Erythroblast (primary cell): ENCODE measurements at regions not wholly inside any gene's neighbourhood (a gene's known extent, or its start where the extent isn't known, plus 50 kb on each side); places are given as distances from the start of the nearest gene placed in this dataset.

Experiments used
- DNase-seq, 2 experiments: peaks; one replicate each; lab custom pipeline; 2025; lab: John Stamatoyannopoulos, UW
- GATA1 ChIP-seq: IDR thresholded peaks from 2 replicates; pipeline ENCODE4 v1.6.1; 2011; ENCODE audit warnings: low read depth, mild to moderate bottlenecking, control low read depth, low read length, moderate library complexity
- POLR2A ChIP-seq: IDR thresholded peaks from 2 replicates; pipeline ENCODE4 v1.6.1; 2011; ENCODE audit warnings: mild to moderate bottlenecking, low read length

DNA sequence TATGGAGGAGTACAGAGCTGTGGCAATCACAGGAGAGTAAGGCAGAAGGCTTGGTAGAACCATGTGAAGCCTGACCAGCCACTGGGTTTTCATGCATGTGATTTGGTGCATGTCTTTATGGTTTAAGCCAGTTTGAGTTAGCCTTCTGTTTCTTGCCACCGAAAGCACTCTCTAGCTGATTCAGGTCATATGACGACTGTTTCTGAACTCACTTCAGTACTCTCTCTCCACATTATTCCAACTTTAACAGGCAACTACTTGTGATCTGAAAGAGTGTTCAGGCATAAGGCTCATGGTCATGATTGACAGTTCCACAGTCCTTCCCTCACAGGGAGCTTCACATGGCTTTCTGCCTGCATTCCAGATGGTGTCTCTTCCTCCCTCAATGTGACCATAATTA lies 63.3 kb upstream of the TAB2 start:
- no peak for DNase-seq

DNA sequence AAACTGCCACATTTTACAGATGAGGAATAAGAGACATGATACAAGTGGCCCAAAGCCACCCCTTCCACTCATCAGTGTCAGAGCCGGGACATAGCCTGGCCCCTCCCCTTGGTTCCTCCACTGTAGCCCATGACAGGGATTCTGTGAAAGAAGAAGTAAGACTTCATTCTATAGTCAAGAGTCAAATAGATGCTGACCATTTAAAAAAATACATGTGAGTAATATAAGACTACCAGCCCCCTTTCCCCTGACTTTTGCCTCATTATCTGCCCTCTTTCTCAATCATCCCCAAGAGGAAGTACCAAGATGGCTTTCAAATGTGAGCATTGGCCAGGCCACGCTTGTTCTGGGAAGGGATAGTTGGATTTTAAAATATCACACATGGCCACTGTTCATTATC lies 57.8 kb upstream of the TAB2 start:
- DNase-seq: no peak
- TF ChIP-seq GATA1 (no peak), POLR2A (no peak)

More for the DNA sequence above, 63.3 kb upstream of the TAB2 start:
- no peak for TF ChIP-seq POLR2A
- TF ChIP-seq GATA1: no peak

DNA sequence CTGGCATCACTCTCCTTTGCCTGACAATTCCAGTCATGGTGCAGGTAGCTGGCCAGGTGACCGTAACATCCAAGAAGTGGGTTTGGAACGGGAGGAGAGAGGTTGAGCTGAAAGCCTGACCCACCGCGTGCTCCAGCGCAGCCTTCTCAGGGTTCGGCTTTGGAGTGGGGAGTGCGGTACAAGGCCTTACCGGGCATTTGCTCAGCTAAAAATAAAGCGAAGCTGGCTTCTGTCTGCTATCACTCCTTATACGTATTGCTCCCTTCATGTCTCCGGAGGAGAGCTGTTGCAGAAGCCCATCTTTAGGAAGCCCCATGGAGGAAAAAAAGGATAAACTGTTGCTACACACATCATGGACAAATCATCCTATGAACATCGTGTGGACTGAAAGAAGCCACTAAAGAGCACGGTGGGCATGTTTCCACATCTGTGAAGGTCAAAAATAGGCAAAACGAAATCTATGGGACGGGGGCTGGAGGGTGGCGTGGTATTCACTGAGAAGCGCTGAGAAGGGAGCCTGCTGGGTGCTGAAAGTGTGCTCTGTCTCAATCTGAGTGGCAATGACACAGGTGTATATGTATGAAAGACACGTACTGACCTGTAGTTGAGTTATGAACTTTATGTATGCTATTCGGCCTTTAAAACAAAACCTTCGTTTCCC lies 57.2 kb upstream of the TAB2 start:
- DNase-seq: no peak
- TF ChIP-seq GATA1 (no peak), POLR2A (no peak)

DNA sequence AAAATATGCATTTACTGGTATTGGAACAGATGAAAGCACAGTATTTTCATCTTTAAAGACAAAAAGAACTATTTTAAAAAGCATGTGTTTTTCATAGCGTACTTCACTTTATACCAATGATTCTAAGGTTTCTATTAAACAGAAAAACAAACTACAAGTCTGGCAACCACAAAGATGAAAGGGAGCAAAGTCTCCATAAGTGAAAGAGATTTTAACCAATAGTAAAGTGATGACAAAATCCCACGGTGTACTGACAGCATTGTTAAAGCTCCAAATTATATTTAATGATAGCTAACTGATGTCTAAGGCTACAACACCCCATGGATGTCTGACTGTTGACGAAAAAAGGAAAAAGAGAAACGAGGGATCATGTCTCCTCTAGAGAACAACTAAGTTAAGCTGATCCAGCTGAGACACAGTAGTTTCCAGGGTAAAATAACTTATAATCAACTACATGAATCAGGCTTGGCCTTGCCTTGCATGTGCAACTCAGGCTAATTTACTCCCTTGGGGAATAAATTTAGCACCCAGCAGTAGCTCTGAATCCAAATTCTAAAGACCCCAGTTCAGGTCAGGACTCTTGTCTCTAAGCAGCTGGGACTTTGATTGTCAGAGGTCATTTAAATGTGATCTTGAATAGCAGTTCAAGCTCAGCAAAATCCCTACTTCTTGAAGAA lies 56.0 kb upstream of the TAB2 start:
- DNase-seq: no peak
- no peak for TF ChIP-seq POLR2A

DNA sequence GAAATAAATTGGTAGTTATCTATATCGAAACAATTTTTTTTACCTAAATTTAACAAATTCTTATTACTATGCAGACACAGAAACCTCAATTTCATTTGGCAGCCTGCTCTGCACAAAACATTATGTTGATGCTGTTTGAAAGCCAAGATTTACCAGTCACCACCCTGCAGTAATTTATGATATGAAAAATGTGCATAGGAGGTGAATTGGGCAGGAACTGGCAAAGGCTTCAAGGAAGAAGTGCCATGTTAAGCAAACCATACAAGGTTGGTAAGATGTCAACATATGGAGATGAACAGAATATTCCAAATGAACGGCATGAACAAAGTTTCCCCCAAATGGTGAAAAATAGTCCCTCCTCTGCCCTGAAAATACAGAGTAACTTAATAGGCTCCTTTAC lies 54.2 kb upstream of the TAB2 start:
- DNase-seq: no peak
- TF ChIP-seq POLR2A: no peak
- no peak for TF ChIP-seq GATA1

GRCh38 chr6:149264629-149265028 lies 52.9 kb upstream of the TAB2 start:
- TF ChIP-seq POLR2A (no peak), GATA1 (no peak)
- DNase-seq: no peak

- DNase-seq: no peak
- TF ChIP-seq POLR2A (no peak), GATA1 (no peak)
These were observed 51.6 kb upstream of the TAB2 start for GRCh38 chr6:149265945-149266344.

DNA sequence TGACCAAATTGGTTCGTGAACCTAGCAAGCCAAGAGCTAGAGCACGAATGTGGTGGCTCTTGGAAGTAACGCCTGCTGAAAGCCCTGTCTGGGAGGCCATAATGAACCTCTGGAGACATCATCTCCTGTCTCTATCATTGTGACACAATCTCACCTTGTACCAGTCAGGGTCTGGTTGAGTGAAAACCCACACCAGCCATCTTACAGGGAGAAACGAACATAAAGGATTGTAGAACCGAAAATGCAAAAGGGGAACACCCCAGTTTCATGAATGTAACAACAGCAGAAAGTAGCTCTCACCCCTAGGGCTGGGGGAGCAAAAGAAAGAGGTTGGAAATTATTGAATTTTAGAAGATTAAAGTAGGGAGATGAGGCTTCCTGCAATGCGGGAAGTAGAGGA lies 50.9 kb upstream of the TAB2 start:
- no peak for DNase-seq
- no peak for TF ChIP-seq POLR2A
- no peak for TF ChIP-seq GATA1

GRCh38 chr6:149267072-149267471 lies 50.4 kb upstream of the TAB2 start:
- TF ChIP-seq GATA1 (no peak), POLR2A (no peak)
- no peak for DNase-seq

GRCh38 chr6:149267513-149268043 lies 49.9 kb upstream of the TAB2 start:
- TF ChIP-seq POLR2A (no peak), GATA1 (no peak)
- no peak for DNase-seq
